WTC11 (cell line): ENCODE measurements at regions not wholly inside any gene's neighbourhood (a gene's known extent, or its start where the extent isn't known, plus 50 kb on each side); places are given as distances from the start of the nearest gene placed in this dataset.

Experiments used
- ATAC-seq: fragments of 200-7000 bp; cut with Tn5 transposase; 2 replicates; pipeline ENCODE4 v1.10.0; 2021; ENCODE audit warnings: mild to moderate bottlenecking, moderate library complexity
- CTCF ChIA-PET: fragments of 300-600 bp; sonication (Branson Sonifier 250); formaldehyde crosslinking; loops from one replicate; lab custom pipeline; 2021; ENCODE audit warnings: antibody characterized with exemption; lab: Charles Lee
- POLR2A ChIA-PET: fragments of 350-600 bp; sonication (Branson Sonifier 250); formaldehyde crosslinking; loops from one replicate; lab custom pipeline; 2021; ENCODE audit warnings: antibody characterized with exemption; lab: Charles Lee
- DNase-seq: peaks from one replicate; pipeline ENCODE4 v3.0.0; 2021; ENCODE audit warnings: low spot score
- H3K27ac Mint-ChIP-seq: 2 replicates; pipeline ENCODE4 v1.8.0; 2021; ENCODE audit warnings: mixed read lengths
- H3K27me3 Mint-ChIP-seq: 2 replicates; pipeline ENCODE4 v1.8.0; 2021; ENCODE audit warnings: low read depth, mild to moderate bottlenecking, moderate library complexity, mixed read lengths
- H3K36me3 Mint-ChIP-seq: 2 replicates; pipeline ENCODE4 v1.8.0; 2021; ENCODE audit warnings: mixed read lengths
- H3K4me1 Mint-ChIP-seq: 2 replicates; pipeline ENCODE4 v1.8.0; 2022; ENCODE audit warnings: mixed read lengths
- H3K4me3 Mint-ChIP-seq: 2 replicates; pipeline ENCODE4 v1.8.0; 2021; ENCODE audit warnings: mild to moderate bottlenecking, moderate library complexity, mixed read lengths
- H3K9me3 Mint-ChIP-seq: 2 replicates; pipeline ENCODE4 v1.8.0; 2021; ENCODE audit warnings: mixed read lengths
- ESRRA ChIP-seq: sonication (generic); formaldehyde crosslinking; IDR thresholded peaks from 2 replicates; pipeline ENCODE4 v1.8.1; 2022; ENCODE audit warnings: mild to moderate bottlenecking, missing genetic modification reagents, borderline replicate concordance
- IRF2 ChIP-seq: sonication (generic); formaldehyde crosslinking; IDR thresholded peaks from 2 replicates; pipeline ENCODE4 v1.8.0; 2022; ENCODE audit warnings: low read depth, missing genetic modification reagents, borderline replicate concordance
- KAT7 ChIP-seq: sonication (generic); formaldehyde crosslinking; IDR thresholded peaks from 2 replicates; pipeline ENCODE4 v1.8.1; 2023; ENCODE audit warnings: missing genetic modification reagents, mild to moderate bottlenecking, borderline replicate concordance
- MAX ChIP-seq: sonication (generic); formaldehyde crosslinking; IDR thresholded peaks from 2 replicates; pipeline ENCODE4 v1.8.0; 2022; ENCODE audit warnings: mild to moderate bottlenecking, missing genetic modification reagents
- MXD4 ChIP-seq: fragments of 250-450 bp; sonication (Bioruptor Pico); IDR thresholded peaks from 2 replicates; pipeline ENCODE4 v1.8.0; 2021; ENCODE audit warnings: mild to moderate bottlenecking, moderate library complexity, borderline replicate concordance
- MYBL2 ChIP-seq: sonication (generic); formaldehyde crosslinking; IDR thresholded peaks from 2 replicates; pipeline ENCODE4 v1.8.1; 2023; ENCODE audit warnings: mild to moderate bottlenecking, moderate library complexity, missing genetic modification reagents
- ZNF138 ChIP-seq: sonication (generic); formaldehyde crosslinking; conservative IDR thresholded peaks from 2 replicates; pipeline ENCODE4 v1.8.1; 2022; ENCODE audit warnings: mild to moderate bottlenecking, moderate library complexity, missing genetic modification reagents
- ZNF532 ChIP-seq: fragments of 250-450 bp; sonication (Bioruptor Pico); IDR thresholded peaks from 2 replicates; pipeline ENCODE4 v1.9.0; 2021; ENCODE audit warnings: mild to moderate bottlenecking, borderline replicate concordance
- TF ChIP-seq, protein P1 (sequence below): sonication (generic); formaldehyde crosslinking; IDR thresholded peaks from 2 replicates; pipeline ENCODE4 v1.8.1; 2022; ENCODE audit warnings: low read depth, mild to moderate bottlenecking, moderate library complexity, missing genetic modification reagents, borderline replicate concordance
- TF ChIP-seq, protein P2 (sequence below): sonication (generic); formaldehyde crosslinking; IDR thresholded peaks from 2 replicates; pipeline ENCODE4 v1.8.0; 2022; ENCODE audit warnings: mild to moderate bottlenecking, missing genetic modification reagents
- TF ChIP-seq, protein P3 (sequence below): fragments of 250-450 bp; sonication (Bioruptor Pico); IDR thresholded peaks from 2 replicates; pipeline ENCODE4 v1.9.0; 2021; ENCODE audit warnings: moderate library complexity, mild to moderate bottlenecking, inconsistent platforms, borderline replicate concordance

DNA sequence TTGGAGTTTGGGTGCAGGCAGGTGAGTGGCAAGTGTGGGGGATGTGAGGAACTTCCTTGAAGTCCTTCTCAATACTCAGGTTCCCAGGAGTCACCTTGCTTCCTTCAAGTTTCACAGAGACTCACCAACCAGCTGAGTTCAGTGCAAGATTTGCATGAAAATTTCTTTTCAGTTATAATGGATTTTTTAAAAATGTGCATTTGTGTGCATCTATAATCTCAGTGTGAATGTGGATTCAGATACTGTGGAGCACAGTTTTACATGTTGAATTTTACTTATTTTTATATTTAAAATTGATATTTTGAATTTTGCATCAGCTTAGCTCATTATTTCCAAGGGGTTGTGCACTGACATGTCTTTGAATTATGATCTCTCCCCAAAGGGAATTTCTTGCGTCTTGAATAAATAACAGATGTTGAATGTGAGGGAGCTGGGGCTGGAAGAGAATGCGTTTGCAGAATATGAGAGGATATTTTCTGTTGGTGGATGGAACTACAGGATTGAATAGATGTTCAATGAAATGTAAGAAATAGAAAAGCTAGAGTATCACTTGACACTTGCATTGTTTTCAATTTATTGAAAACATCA, 184.3 kb downstream of the RPRM start:
- Mint-ChIP-seq H3K36me3 (no peaks in the 10 kb centered on the region), H3K9me3 (no peaks in the 10 kb centered on the region)
- POLR2A ChIA-PET, result no interaction called here

DNA sequence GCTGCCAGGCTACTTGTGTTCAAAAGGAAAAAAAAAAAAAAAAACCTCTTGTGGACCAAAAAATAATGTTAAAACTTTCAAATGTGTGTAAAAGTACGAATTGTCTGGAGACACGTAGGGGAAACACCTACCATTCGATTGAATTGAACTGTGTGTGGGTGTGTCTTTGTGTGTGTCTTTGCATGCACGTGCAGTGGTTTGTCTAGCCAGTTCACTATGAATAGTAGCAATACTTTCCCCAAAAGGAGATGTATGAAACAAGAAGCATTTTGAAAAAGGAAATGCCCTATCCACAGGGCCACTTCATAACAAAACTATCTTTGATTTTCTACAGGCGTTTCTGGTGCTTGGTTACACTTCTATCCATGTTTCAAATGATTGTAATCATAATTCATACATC, 186.8 kb downstream of the RPRM start:
- ChIA-PET CTCF (no interaction called here), POLR2A (interaction anchor here (0.7 kb wide), 2 partner anchors 129 to 794 kb away, joined by 6 read pairs; no protein-coding TSS in a partner anchor)
- no peak for DNase-seq
- no peak for TF ChIP-seq ZNF532 (CRISPR knock-in tag)
- no peak for TF ChIP-seq MXD4 (CRISPR knock-in tag)
- TF ChIP-seq ESRRA (CRISPR knock-in tag), result no peak
- Mint-ChIP-seq H3K36me3 (no peaks in the 10 kb centered on the region), H3K4me1 (peaks cover 10% of the 10 kb centered on the region), H3K27me3 (no peaks in the 10 kb centered on the region), H3K9me3 (no peaks in the 10 kb centered on the region), H3K4me3 (no peak overlapping the region), H3K27ac (no peak overlapping the region)
- ATAC-seq, result no peak

More for the DNA sequence above, 184.3 kb downstream of the RPRM start:
- no peak for ATAC-seq
- Mint-ChIP-seq H3K27ac (no peak overlapping the region), H3K4me3 (no peak overlapping the region), H3K27me3 (no peaks in the 10 kb centered on the region), H3K4me1 (peaks cover 18% of the 10 kb centered on the region)
- CTCF ChIA-PET, result no interaction called here
- DNase-seq, result no peak
- TF ChIP-seq ZNF138 (CRISPR knock-in tag), result no peak
- TF ChIP-seq, protein P1, sequence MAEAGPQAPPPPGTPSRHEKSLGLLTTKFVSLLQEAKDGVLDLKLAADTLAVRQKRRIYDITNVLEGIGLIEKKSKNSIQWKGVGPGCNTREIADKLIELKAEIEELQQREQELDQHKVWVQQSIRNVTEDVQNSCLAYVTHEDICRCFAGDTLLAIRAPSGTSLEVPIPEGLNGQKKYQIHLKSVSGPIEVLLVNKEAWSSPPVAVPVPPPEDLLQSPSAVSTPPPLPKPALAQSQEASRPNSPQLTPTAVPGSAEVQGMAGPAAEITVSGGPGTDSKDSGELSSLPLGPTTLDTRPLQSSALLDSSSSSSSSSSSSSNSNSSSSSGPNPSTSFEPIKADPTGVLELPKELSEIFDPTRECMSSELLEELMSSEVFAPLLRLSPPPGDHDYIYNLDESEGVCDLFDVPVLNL (CRISPR knock-in tag), result no peak
- TF ChIP-seq MAX (CRISPR knock-in tag), result no peak
- TF ChIP-seq MYBL2 (CRISPR knock-in tag), result no peak
- no peak for TF ChIP-seq IRF2 (CRISPR knock-in tag)
- TF ChIP-seq, protein P2, sequence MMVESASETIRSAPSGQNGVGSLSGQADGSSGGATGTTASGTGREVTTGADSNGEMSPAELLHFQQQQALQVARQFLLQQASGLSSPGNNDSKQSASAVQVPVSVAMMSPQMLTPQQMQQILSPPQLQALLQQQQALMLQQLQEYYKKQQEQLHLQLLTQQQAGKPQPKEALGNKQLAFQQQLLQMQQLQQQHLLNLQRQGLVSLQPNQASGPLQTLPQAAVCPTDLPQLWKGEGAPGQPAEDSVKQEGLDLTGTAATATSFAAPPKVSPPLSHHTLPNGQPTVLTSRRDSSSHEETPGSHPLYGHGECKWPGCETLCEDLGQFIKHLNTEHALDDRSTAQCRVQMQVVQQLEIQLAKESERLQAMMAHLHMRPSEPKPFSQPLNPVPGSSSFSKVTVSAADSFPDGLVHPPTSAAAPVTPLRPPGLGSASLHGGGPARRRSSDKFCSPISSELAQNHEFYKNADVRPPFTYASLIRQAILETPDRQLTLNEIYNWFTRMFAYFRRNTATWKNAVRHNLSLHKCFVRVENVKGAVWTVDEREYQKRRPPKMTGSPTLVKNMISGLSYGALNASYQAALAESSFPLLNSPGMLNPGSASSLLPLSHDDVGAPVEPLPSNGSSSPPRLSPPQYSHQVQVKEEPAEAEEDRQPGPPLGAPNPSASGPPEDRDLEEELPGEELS (CRISPR knock-in tag), result no peak
- TF ChIP-seq KAT7 (CRISPR knock-in tag), result no peak
- TF ChIP-seq MXD4 (CRISPR knock-in tag), result no peak
- TF ChIP-seq, protein P3, sequence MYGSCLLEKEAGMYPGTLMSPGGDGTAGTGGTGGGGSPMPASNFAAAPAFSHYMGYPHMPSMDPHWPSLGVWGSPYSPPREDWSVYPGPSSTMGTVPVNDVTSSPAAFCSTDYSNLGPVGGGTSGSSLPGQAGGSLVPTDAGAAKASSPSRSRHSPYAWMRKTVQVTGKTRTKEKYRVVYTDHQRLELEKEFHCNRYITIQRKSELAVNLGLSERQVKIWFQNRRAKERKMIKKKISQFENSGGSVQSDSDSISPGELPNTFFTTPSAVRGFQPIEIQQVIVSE (CRISPR knock-in tag), result no peak
